ENCODE measurements at regions not wholly inside any gene's neighbourhood (a gene's known extent, or its start where the extent isn't known, plus 50 kb on each side); places are given as distances from the start of the nearest gene placed in this dataset.

GRCh38 chr14:53845813-53846693, 110.6 kb downstream of the BMP4 start:
- TF ChIP-seq, protein P1, sequence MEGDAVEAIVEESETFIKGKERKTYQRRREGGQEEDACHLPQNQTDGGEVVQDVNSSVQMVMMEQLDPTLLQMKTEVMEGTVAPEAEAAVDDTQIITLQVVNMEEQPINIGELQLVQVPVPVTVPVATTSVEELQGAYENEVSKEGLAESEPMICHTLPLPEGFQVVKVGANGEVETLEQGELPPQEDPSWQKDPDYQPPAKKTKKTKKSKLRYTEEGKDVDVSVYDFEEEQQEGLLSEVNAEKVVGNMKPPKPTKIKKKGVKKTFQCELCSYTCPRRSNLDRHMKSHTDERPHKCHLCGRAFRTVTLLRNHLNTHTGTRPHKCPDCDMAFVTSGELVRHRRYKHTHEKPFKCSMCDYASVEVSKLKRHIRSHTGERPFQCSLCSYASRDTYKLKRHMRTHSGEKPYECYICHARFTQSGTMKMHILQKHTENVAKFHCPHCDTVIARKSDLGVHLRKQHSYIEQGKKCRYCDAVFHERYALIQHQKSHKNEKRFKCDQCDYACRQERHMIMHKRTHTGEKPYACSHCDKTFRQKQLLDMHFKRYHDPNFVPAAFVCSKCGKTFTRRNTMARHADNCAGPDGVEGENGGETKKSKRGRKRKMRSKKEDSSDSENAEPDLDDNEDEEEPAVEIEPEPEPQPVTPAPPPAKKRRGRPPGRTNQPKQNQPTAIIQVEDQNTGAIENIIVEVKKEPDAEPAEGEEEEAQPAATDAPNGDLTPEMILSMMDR (conservative IDR thresholded peaks at IDR 0.05 in 1 of 2, IDR thresholded peaks at IDR 0.05 in 1 of 2; ENCODE audit: extremely low read depth in 1 of 2, insufficient read depth in 1 of 2, low read depth in 1 of 2, low read length in 2 of 2) = no peak
- TF ChIP-seq EZH2 (IDR thresholded peaks at IDR 0.05; ENCODE audit: borderline replicate concordance, low read length) = no peak
